ENCODE measurements at regions not wholly inside any gene's neighbourhood (a gene's known extent, or its start where the extent isn't known, plus 50 kb on each side); places are given as distances from the start of the nearest gene placed in this dataset.

DNA sequence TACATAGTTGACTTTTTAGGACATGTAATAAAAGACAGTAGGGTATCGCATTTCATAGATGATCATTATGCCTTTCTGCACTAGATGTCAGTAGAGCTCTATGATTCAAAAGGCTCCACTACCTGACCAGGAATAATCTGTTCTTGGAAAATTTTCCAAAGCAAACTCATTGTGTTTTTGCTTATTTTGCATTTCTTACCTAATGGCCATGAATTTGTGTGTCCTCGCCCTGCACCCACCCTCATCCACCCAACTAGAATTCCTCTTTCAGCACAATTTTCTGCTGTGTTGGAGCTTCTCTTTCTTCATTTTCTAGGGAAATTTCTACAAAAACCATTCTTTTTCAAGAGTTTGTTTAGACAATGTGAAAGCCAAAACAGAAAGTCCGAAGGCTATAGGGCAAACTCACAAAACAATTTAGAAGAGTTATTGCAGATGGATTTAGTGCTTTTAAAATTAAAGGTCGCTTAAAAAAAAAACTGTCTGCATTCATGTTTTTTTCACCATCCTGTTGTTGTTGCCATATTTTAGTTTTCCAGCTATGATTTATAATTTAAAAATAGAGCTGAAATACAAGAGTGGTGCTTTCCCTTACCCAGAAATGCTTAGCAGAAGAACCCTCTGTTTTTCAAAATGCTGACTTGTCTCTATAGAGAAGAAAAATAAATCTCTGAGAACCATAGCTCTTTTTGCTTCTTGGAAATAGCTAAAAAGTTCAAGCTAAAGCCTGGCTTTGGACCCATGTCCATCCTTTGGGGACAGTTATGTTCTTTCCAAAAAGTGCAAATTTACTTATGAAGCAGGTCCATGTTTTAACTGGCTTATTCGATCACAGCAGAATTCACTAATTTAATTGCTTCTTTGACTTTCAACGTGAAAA is 183.7 kb downstream of the SPATA18 start:
- DNase-seq, result peak in 1 of 51 donors; percentile 21

DNA sequence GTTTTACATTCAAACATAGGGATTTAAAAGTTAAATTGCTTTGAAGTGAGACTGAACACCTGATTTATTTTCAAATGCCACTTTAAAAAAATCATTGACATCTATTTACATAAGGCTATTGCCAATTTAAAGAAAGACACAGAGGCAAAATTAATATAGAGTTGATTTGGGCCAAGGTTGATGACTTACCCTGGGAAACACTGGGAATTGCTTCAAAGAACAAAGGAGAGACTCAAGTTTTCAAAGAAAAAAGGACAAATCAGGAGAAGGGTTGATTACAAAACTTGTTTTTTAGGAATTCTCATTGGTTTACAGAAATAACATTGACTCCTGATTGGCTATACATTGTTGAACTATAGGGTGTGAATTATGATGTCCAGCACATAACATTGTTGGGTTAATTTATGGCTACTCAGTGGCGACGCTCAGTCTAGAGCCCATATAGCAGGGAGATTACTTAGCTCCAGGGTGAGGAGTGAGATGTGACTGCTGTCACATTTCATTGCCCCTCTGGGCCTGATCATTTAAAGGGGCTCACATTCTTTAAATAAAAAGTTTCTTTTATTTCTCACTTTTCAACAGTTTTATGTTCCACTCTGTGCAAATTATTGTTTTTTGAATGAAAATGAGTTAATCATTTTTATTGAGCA is 184.6 kb downstream of the SPATA18 start:
- no peak for DNase-seq

DNA sequence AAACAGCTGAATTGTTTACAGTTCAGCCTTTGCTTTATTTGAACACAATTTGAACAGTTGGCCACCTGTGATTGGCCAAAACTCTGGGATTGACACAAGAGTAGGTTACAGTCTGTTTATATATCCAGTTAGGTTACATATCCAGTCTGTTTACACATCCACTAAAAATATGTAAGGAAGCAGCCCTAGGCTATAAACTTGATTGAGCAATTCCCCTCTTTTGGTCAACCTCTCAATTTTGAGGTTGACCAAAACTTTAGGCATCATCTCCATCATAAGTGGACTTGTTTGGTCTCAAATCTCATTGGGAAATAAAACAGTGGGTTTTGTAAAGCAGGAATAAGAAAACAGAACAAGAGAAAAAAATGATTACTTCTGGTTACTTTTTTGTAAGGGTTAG is 190.8 kb downstream of the SPATA18 start:
- DNase-seq, result no peak

DNA sequence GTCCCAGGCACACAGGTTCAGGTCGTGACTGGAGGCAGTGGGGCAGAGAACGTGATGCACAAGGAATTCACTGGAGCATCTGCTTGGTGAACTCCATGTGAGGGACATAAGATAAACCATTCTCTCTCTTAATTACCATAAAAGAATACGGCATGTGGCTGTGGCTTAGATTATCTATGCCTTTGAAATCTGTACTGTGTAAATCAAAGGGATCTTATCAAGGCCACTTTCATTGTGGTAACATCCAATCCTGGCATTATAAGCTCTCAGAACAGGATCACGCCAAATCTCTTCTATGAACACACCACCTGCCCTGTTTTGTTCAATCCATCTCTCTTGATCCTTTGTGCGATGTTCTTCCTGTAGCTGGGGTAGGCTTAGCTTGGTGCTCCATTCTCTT is 192.3 kb downstream of the SPATA18 start:
- DNase-seq, result no peak

DNA sequence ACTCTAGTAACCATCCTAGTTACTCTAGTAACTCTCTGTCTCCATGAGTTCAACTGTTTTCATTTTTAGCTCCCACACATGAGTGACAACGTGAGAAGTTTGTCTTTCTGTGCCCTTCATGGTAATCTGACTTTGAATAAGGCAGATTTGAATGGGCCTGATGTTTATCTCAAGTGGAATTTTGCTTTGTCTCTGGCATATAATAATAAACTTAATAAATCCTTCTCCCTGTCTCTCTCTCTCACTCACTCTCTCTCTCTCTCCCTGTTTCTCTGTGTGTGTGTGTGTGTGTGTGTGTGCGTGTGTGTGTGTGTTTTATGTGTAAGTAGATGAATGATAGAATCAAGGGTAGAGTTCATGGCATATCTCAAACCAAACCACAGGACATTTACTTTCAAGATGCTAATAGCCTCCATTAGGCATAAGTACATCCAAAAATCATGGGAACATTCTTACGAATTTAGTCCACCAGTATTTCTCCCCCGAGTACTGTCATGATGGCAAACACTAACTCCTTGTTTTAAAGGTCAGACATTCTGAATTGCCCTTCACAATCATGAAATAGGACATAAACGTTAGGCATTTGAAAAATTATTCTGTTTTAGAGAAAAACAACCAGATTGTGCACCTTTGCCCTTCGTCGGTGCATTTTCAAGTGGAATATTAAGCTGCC is 193.1 kb downstream of the SPATA18 start:
- DNase-seq, result no peak

DNA sequence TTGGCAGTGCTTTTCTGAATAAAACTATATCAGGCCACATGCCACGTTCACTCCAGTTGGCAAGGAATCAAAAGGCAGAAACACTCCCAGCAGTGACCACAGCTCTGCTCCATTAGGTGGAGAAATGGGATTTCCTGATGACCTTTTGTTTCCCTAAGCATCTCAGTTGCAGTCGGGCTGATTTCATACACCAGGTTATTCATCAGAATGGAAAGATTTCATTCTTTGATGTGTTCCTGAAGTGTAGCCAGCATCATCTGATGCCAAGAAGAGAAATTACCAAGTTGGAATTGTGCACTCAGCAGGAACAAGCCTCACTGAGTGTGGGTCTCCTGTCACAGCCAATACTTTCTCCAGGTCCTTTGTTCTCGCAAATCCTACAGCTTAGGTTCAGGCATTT is 193.7 kb downstream of the SPATA18 start:
- no peak for DNase-seq

DNA sequence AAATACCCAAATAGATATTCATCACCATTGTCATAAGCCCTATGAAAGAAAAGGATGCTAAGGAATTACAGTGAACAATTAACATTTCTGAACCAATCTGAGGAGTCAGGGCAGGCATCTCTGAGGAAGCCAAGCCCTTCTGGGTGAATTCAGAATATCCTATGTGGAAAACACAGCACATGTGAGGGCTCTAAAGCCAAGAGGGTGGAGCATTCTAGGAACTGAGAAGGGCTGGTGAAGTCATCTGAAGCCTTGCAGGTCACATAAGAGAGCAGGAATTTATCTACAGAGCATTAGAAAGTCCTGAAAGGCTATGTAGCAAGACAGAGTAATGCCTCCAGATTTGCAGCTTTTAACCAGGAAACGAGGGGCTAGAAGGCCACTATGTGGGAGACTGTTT is 195.7 kb downstream of the SPATA18 start:
- DNase-seq, result no peak

DNA sequence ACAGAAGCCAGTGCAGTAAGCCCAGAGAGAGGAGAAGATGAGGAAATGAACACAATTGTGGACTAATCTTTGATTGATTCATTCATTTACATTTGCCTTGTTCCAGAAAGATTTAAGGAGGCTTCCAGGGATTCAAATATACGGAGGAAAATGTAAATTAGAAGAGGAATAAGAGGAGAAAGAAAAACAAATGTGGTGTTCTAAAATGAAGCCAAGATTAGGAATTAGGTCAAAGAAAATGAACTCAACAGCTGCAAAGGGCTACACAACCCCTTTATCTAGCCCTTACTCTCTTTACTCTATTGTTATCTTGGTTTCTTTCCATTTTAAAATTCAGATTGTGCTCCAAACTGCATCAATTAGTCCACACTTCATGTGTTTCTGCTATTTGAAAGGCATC is 196.8 kb downstream of the SPATA18 start:
- DNase-seq, result no peak

DNA sequence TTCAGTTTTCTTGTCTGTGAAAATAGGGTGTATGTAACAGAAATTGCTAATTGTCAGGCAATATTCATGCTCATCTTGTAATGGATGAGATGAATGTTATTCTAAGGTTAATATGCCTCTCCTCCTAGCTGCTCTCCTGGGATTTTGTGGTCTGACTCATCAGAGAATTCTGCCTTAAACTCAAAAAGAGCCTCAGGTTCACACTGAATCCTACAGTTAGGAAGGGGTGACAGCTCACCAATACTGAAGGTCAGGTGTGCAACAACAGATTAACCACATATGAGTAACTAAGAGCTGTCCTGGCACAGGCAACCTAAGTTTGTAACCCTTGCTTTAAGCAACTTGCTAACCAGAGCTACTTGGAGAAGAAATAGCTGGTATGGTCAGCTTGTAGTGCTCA is 197.7 kb downstream of the SPATA18 start:
- no peak for DNase-seq

DNA sequence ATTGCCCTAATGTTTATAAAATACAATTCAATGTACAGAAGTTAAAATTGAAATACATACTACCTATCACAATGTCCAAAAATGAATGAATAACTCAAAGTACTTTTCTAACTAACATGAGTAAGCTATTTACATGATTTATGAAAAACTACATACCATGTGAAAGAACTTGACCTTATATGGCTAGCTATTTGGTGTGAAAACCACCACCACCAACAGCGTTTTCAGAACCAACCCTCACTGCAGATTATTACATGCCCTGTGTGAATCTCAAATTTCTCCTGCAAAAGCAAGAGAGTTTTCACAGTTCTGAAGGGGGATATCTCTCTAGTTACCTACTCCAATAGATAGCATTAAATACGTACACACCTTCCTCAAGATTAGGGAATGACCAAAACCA is 198.5 kb downstream of the SPATA18 start:
- DNase-seq, result no peak

DNA sequence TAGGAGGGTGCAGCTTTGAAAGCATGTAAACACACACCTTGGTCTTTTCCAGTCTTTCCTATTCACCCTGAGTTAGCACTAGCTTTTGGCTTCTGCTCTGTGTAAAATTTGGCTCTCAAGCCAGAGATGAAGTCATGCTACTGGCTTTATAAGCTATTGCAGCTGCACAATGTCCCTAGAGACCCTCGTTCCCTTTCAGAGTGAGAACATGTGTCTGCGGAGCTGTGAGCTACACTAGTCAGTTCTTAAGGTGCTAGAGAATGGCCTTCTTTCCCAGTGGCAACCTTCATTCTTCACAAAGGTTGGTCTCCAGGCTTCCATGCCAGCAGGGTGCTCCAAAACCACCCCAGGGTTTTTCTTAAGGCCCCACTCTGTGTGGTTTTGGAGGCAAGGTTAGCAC is 199.1 kb downstream of the SPATA18 start:
- DNase-seq, result no peak

DNA sequence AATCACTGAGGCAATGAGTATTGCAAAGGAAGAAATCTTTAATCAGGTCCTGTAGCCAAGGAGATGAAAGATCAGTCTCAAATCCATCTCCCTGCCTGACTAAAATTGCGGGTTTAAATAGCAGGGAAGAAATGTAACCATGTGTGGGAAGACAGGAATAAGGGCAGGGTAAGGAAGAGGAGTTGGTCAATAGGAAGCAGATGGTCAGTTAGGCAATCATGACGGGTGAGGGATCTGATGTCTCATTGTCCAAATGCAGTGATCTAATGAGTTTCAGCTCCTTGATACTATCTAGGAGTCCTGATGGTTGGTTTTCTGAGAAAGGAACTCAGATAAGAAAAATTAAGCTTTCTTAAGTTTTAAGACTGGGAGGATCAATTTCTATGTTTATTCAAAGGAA is 200.8 kb downstream of the SPATA18 start:
- DNase-seq, result no peak

DNA sequence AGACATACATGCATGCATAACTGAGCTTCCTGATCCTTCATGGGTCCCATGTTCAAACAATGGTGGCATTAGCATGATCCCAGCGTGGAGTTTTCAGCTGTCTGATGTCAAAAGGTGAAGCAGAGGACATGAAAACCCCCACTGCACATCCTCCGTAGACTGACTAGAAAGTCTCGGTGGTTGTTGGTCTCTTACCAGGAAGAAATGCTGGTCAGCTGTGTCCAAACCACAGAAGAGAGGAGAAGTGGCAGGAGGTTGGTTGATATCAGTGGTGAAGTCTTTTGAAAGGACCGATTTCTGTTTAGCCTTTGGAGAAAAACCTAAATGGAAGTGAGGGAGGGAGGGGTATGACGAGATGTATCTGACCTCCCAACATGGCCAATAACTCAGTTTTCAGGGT is 201.9 kb downstream of the SPATA18 start:
- DNase-seq, result no peak

DNA sequence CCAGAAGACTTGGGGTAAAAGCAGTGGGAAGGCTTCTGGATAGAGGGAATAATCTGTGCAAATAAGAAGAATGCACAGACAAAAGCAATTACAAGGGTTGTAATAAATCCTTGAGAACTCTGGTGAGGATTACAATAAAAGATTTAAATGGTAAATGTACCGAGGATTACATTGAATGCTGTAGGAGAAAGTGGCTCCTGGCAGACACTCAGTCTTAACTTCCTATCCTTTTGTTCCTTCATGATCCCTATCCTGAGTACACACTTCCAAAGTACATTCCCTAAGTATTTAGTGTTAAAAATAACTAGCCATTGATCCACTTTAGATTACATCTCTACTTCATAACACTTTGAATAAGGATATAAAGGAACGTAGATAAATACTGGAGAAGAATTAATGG is 205.4 kb downstream of the SPATA18 start:
- no peak for DNase-seq

DNA sequence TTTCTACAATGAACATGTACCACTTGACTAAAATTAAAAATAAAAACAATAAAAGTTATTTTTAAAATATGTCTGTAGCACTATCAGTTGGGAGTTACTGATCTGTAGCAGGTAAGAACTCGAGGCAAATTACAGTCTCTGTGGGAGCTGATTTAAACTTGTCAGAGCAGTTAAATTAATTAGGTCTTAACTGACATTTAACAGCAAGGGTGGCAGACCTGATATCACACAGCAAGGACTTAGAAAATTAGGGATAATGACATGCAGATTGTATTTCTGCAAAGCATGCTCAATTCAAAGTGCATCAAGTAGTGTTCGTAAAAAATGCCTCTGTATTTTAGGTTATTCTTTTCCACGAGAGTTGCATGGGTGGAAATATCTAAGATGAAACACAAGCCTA is 208.9 kb downstream of the SPATA18 start:
- no peak for DNase-seq

DNA sequence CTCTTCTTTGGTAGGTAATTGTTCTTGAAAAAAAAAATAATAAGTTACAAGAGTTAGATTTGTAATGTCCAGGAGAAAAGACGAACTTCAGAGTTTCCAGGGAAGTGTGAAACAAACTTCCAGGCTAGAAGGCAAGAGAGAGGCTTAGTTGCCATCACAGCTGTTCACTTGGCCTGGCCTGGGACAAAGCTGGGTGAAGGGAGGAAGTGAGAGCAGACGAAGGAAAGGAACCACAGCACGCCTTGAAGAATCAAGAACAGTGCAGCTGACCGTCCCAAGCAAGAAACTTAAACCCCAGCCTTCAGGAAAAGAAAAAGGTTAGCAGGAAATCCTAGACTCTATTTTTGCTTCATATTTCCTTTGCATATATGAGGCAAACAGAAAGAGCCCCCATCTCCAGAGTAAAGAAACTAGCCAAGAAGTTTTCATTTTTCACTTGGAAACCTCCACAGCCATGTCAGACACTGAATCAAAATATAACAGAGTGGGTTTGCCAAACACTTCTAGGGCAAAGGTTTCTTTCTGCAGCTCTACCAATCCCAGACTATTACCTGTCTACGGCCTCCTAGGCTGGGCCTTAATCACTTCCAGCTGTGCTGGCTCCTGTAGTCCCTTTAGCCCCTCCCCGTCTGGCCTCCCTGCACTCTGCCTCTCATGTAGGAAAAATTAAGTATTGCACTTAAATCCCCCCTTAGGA is 209.6 kb downstream of the SPATA18 start:
- peak in 14 of 51 donors; percentile 1 to 33 (median 6) for DNase-seq

DNA sequence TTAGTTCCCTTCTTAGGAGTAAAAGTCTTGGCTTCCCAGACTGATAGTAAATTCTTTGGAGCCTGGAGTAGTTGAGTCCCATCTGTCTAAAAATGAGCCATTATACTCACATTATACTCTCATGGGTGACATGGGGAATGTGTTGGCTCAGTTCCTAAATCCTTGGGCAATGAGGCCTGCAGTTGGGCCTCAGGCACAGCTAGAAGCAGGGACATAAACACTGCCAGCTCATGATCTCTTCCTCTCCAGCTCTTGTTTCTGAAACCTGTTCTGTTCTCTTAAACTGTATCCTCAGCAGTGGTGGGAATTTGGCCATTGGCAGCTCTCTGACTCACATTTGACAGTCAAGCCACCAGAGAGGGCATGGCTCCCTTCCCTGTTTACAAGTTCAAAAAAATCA is 212.5 kb downstream of the SPATA18 start:
- DNase-seq, result no peak

DNA sequence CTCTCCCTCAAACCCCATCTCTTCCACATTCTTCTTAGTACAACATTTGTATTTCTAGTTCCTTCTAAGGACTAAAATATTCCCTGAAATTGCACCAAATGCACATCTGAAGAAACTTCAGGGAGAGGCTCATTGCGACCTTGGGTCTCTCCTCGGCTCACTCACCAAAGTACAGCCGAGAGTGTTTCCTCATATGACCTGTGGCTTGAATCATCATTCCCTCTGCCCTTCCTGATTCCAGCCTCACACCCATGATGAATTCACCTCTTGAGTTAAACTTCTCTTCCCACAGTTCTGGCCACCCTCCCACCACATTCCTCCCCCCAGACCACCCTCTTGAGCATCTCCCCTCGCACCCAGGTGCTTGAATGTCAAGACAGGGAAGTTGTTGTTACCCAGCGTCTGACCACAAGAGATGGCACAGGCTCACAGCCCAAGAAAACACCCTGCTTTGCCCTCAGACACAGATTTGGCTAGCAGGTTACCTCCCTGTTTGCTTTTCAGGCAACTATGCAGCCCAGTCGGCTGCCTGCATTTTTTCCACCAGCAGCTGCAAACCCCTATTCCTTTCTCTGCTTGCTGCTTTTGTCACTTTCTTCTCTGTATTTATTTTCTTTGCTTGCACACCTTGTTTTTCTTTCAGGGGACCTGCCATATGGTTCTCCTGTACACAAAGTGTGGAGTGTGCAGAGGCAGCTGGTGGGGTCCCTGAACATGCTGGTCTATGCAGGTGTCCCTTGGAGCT is 214.8 kb downstream of the SPATA18 start:
- DNase-seq, result no peak

DNA sequence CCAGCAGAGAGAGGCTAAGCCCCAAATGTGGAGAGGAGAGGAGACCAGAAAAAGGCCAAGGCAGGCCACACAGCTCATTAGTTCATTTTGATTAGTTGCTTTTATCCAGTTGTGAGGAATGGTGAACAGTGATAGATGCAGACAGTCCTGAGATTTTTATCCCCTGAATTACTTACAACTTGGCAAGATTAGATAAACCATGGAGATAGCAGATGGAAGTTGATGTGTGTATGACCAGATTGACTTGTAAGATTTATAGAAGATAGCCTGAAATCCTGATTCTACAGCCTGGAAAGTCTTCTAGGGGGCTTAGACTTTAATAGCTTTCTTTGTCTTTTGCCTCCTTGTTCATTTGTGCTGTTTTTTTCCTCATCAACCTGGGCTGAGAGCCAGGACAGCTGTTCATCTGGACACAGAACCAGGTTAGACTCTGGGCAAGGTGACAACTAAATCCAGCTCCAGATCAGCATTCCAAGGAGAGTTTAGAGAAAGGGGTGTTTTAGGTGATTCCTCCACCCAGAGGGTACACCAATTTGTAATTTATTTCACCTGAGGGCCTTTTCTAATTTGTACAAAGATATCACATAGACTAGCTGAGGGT is 215.5 kb downstream of the SPATA18 start:
- no peak for DNase-seq

DNA sequence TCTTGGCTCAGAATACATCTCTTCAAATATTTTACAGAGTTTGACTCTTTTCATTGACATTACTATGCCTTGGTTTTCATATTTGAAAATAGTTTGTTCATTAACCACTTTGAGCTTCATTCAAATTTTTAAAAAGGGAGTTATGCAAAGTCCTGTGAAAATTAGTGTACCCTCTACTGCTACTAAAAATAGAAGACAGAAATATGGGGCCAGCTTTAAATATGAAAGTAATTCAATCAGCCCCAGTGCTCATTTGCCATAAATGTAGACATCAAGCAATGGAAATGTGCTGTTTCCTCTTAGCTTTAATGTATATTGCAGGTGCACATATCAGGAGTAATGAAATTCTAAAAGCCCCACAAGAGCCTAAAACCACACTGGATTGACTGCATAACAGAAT is 218.7 kb downstream of the SPATA18 start:
- DNase-seq, result no peak

DNA sequence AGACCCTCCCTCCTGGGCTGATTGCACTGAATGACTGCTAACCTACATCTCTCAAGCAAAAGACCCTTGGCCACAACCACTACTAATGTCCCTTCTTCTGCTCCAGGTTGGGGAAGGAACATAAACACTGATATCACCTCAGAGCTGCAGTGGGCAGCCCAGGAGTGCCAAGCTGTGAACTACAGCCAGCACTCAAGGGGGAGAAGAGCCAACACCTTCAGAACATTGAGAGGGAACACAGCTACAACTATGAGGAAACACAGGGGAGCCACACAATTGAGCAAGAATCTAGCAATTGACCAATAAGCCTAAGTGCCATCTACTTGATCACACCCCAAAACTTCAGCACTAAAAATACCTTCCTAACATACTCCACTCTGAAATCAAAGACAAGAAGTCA is 222.8 kb downstream of the SPATA18 start:
- DNase-seq, result no peak

Measured in hypothalamus (tissue), 51 donors.